Posterior vena cava (tissue), 2 donors: ENCODE measurements at regions not wholly inside any gene's neighbourhood (a gene's known extent, or its start where the extent isn't known, plus 50 kb on each side); places are given as distances from the start of the nearest gene placed in this dataset.
"Not testable (repeated sequence)": the region's sequence is repeated elsewhere in the genome, so short reads cannot be mapped to it uniquely, and the experiment has no call there.

Experiments
- DNase-seq: peaks from one replicate; pipeline ENCODE4 v3.0.0-alpha.2; 2020; ENCODE audit warnings: low spot score
- intact Hi-C, 2 donors: fragments of 100-400 bp; cut with DNase I; formaldehyde crosslinking; loops; one replicate each; pipeline versions ENCODE4 v1.14.1 to v1.14.2; 2022 to 2023
- donor health status: DM: yes; HTN: yes; CAD: no.
- donor health status: DM: yes; HTN: yes; CAD: no.

GRCh38 chr4:161329852-161330251 lies 833.9 kb downstream of the FSTL5 start:
- intact Hi-C loops: no loop called here
- no peak for DNase-seq

GRCh38 chr4:161321706-161322105 lies 842.1 kb downstream of the FSTL5 start:
- intact Hi-C loops: no loop called here
- DNase-seq: no peak

- intact Hi-C loops: no loop called here
These were observed 843.4 kb downstream of the FSTL5 start for GRCh38 chr4:161320377-161320776.

GRCh38 chr4:161317000-161317399 lies 846.8 kb downstream of the FSTL5 start:
- intact Hi-C loops: no loop called here
- DNase-seq: no peak

More at GRCh38 chr4:161320377-161320776, 843.4 kb downstream of the FSTL5 start:
- DNase-seq: no peak

- no peak for DNase-seq
- intact Hi-C loops: no loop called here
These were observed 849.4 kb downstream of the FSTL5 start for GRCh38 chr4:161314371-161314770.

GRCh38 chr4:161303551-161303950 lies 860.2 kb downstream of the FSTL5 start:
- no peak for DNase-seq
- intact Hi-C loops: no loop called here

GRCh38 chr4:161291222-161291621 lies 872.6 kb downstream of the FSTL5 start:
- intact Hi-C loops: no loop called here
- no peak for DNase-seq

GRCh38 chr4:161287678-161288352 lies 876.0 kb downstream of the FSTL5 start:
- intact Hi-C loops: no loop called here
- no peak for DNase-seq

GRCh38 chr4:161285461-161285860 lies 878.3 kb downstream of the FSTL5 start:
- DNase-seq: no peak
- intact Hi-C loops: no loop called here

- intact Hi-C loops: no loop called here
- DNase-seq: no peak
These were observed 882.9 kb downstream of the FSTL5 start for GRCh38 chr4:161280929-161281328.

GRCh38 chr4:161279095-161279494 lies 884.7 kb downstream of the FSTL5 start:
- DNase-seq: no peak
- intact Hi-C loops: no loop called here

- DNase-seq, intact Hi-C loops: not testable (repeated sequence)
These were observed 886.5 kb downstream of the FSTL5 start for GRCh38 chr4:161277150-161277787.

GRCh38 chr4:161273607-161274006 lies 890.2 kb downstream of the FSTL5 start:
- DNase-seq: no peak
- intact Hi-C loops: no loop called here

- DNase-seq: no peak
- intact Hi-C loops: no loop called here
These were observed 903.0 kb downstream of the FSTL5 start for GRCh38 chr4:161260819-161261218.

- intact Hi-C loops: no loop called here
- DNase-seq: no peak
These were observed 907.1 kb downstream of the FSTL5 start for GRCh38 chr4:161256716-161257115.

- DNase-seq: no peak
- intact Hi-C loops: no loop called here
These were observed 907.6 kb downstream of the FSTL5 start for GRCh38 chr4:161256172-161256571.

GRCh38 chr4:161254375-161254774 lies 909.4 kb downstream of the FSTL5 start:
- intact Hi-C loops: no loop called here
- DNase-seq: no peak

- DNase-seq: no peak
- intact Hi-C loops: no loop called here
These were observed 911.2 kb downstream of the FSTL5 start for GRCh38 chr4:161252520-161253141.

GRCh38 chr4:161249779-161250440 lies 913.9 kb downstream of the FSTL5 start:
- intact Hi-C loops: no loop called here
- DNase-seq: no peak

GRCh38 chr4:161248880-161249279 lies 914.9 kb downstream of the FSTL5 start:
- intact Hi-C loops: no loop called here
- DNase-seq: no peak
